ENCODE measurements at regions not wholly inside any gene's neighbourhood (a gene's known extent, or its start where the extent isn't known, plus 50 kb on each side); places are given as distances from the start of the nearest gene placed in this dataset.
"Not testable (repeated sequence)": the region's sequence is repeated elsewhere in the genome, so short reads cannot be mapped to it uniquely, and the experiment has no call there.

DNA sequence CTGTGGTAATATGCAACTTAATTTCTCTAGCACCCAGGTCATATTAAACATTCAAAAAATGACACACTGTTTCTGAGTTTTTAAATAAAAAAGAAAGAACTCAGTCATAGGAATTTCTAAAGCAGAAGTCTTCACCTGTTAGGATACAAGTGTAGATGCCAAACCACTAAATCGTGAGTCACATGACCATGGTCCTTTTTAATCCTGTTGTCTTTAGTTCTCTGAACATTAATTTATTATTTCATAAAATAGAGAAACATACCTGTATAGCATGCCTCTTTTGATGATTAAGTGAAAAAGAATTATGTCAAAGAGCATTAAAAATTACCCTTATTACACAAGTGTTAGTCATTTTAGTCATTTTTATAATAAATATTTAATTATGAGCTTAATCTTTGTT, 398.8 kb downstream of the CCDC85A start:
- DNase-seq (ENCODE audit: low spot score), result no peak
- in situ Hi-C loops (cut with MboI; ENCODE audit: low sequenced_read_pairs, unreplicated experiment), result no loop called here

DNA sequence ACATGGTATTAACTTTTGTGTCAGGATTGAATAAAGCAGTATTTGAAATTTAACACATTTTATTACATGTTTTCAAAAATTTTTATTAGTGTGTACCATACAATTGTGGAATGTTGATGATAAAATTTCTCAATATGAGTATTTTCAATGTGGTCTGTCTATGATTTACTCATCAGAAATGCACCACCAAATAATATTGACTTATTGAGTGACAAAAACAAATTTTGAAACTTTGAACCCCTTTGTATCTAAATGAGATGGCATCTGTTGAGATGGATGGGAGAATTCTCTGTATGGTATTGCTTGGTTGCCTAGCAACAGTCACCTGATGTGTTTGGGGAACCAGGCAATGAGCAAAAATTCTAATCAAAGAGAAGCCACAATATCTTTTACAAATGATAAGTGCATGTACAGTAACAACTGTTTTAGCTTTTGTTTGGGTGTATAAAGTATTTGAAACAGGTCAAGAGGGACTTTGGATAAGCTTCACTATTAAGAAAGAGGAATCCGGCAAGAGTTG, 400.1 kb downstream of the CCDC85A start:
- in situ Hi-C loops (cut with MboI; ENCODE audit: low sequenced_read_pairs, unreplicated experiment), result no loop called here
- DNase-seq (ENCODE audit: low spot score), result no peak
- TF ChIP-seq, protein P1, sequence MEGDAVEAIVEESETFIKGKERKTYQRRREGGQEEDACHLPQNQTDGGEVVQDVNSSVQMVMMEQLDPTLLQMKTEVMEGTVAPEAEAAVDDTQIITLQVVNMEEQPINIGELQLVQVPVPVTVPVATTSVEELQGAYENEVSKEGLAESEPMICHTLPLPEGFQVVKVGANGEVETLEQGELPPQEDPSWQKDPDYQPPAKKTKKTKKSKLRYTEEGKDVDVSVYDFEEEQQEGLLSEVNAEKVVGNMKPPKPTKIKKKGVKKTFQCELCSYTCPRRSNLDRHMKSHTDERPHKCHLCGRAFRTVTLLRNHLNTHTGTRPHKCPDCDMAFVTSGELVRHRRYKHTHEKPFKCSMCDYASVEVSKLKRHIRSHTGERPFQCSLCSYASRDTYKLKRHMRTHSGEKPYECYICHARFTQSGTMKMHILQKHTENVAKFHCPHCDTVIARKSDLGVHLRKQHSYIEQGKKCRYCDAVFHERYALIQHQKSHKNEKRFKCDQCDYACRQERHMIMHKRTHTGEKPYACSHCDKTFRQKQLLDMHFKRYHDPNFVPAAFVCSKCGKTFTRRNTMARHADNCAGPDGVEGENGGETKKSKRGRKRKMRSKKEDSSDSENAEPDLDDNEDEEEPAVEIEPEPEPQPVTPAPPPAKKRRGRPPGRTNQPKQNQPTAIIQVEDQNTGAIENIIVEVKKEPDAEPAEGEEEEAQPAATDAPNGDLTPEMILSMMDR (IDR thresholded peaks at IDR 0.05; ENCODE audit: borderline replicate concordance, control extremely low read depth, extremely low read depth, insufficient read depth, missing control alignments), result no peak

More for the DNA sequence above, 398.8 kb downstream of the CCDC85A start:
- TF ChIP-seq, protein P1 (IDR thresholded peaks at IDR 0.05; ENCODE audit: borderline replicate concordance, control extremely low read depth, extremely low read depth, insufficient read depth, missing control alignments), result no peak

DNA sequence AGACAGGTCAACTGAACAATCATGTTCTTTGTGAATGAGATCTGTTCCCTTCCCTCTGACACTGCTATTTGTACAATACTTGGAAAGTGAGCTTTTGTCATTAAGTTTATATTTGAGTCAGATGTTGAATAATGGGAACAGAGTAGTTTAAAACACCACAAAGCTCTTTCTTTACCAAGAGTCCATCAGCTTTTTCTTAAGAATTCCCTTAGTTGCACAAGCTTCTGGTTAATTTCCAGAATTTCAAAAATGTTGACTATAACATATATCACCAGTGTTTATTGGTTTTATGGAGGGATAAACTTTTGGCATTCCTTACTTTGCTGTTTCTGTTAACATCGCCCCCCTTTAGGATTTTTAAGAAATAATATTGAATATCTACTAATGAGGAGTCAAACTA, 403.7 kb downstream of the CCDC85A start:
- in situ Hi-C loops (cut with MboI; ENCODE audit: low sequenced_read_pairs, unreplicated experiment), result no loop called here
- no peak for DNase-seq (ENCODE audit: low spot score)
- TF ChIP-seq, protein P1 (IDR thresholded peaks at IDR 0.05; ENCODE audit: borderline replicate concordance, control extremely low read depth, extremely low read depth, insufficient read depth, missing control alignments), result no peak

DNA sequence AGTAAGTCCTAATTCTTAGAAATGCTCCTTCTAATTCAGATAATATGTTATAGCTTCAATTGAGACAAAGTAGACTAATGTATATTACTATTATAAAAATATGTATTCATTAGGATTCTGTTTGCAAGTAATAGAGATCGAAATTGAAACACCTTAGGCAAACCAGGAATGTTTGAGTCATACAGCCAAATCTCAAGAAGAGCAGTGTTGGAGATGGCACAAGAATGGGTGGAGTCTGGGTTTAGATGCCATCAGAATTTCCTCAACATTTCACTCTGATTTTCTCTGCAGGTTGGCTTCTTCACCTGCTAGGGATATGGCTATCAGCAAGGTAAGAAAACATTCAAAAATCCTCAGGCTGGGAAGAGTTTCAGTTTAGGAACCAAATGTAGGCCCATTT, 405.4 kb downstream of the CCDC85A start:
- no peak for DNase-seq (ENCODE audit: low spot score)
- TF ChIP-seq, protein P1 (IDR thresholded peaks at IDR 0.05; ENCODE audit: borderline replicate concordance, control extremely low read depth, extremely low read depth, insufficient read depth, missing control alignments), result no peak
- in situ Hi-C loops (cut with MboI; ENCODE audit: low sequenced_read_pairs, unreplicated experiment), result no loop called here

DNA sequence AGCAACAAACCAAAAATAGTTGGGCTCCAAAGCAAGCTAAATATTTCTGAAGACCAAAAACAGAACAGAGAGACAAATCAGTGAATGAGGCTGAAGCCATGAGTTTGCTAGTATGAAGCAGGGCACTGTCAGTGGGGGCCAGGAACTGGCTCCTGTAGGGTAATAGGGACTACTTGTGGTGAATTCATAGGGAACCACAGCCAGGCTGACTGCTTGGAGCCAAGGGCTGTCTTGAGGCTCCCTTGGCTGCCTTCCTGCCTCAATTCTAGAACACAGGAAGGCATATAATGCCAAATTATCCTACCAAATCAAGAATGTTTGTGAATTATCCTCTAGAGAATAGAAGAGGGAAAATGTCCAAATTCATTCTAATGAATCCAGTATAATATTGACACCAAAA, 406.0 kb downstream of the CCDC85A start:
- no peak for DNase-seq (ENCODE audit: low spot score)
- in situ Hi-C loops (cut with MboI; ENCODE audit: low sequenced_read_pairs, unreplicated experiment), result no loop called here
- TF ChIP-seq, protein P1 (IDR thresholded peaks at IDR 0.05; ENCODE audit: borderline replicate concordance, control extremely low read depth, extremely low read depth, insufficient read depth, missing control alignments), result no peak

DNA sequence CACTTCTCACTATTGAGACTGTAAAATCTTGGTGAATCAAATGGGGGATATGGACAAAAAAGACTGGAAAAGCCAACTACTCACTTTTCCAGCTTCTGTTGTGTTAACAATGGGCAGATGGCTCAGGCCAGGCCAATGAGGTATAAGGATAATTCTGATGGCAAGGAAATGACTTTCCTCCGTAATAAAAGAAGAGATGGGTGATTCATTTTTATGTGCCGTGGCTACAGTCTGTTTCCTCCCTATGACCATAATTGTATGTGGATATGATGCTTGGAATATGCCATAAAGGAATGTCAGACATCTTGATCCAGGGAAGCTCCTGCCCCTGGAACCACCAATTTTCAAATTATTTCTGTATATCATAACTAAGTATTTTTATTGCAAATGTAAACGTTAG, 406.8 kb downstream of the CCDC85A start:
- in situ Hi-C loops (cut with MboI; ENCODE audit: low sequenced_read_pairs, unreplicated experiment), result no loop called here
- no peak for DNase-seq (ENCODE audit: low spot score)
- TF ChIP-seq, protein P1 (IDR thresholded peaks at IDR 0.05; ENCODE audit: borderline replicate concordance, control extremely low read depth, extremely low read depth, insufficient read depth, missing control alignments), result no peak

DNA sequence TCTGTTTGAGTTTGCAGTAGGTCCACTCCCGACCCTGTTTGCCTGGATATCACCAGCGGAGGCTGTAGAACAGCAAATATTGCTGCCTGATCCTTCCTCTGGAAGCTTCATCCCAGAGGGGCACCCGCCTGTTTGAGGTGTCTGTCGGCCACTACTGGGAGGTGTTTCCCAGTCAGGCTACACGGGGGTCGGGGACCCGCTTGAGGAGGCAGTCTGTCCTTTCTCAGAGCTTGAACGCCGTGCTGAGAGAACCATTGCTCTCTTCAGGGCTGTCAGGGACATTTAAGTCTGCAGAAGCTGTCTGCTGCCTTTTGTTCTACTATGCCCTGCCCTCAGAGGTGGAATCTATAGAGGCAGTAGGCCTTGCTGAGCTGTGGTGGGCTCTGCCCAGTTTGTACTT, 422.3 kb downstream of the CCDC85A start:
- in situ Hi-C loops (cut with MboI; ENCODE audit: low sequenced_read_pairs, unreplicated experiment); DNase-seq (ENCODE audit: low spot score): not testable (repeated sequence)

All from GM13976 (cell line).